Stimulated activated CD4-positive, alpha-beta T cell treated with anti-CD3 and anti-CD28 coated beads, TNF-alpha, amount 100 ng/mL, for 1 hour (primary cell): ENCODE measurements at regions not wholly inside any gene's neighbourhood (a gene's known extent, or its start where the extent isn't known, plus 50 kb on each side); places are given as distances from the start of the nearest gene placed in this dataset.
"Not testable (repeated sequence)": the region's sequence is repeated elsewhere in the genome, so short reads cannot be mapped to it uniquely, and the experiment has no call there.

Experiments used
- DNase-seq, 3 donors: peaks; one replicate each; pipeline ENCODE4 v3.0.0-alpha.2; 2020; ENCODE audit warnings: low read depth in 3 of 3, low spot score in 1 of 3

DNA sequence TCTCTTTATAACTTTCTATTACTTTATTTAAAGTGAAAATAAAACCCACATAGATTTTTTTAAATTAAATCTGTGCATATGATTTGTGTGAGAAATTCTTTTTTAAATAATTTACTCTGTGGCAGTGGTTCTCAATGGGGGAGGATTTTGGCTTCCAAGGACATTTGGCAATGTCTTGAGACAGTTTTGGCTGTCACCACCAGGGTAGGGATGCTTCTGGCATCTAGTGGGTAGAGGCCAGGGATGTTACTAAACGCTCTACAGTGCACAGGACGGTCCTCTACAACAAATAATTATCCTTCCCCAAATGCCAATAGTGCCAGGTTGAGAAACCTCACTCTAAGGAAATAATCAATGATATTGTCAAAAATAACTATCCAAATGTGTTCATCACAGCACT lies 177.9 kb upstream of the CCNG1 start:
- DNase-seq: no peak

GRCh38 chr5:163260471-163260870 lies 176.9 kb upstream of the CCNG1 start:
- no peak for DNase-seq

DNA sequence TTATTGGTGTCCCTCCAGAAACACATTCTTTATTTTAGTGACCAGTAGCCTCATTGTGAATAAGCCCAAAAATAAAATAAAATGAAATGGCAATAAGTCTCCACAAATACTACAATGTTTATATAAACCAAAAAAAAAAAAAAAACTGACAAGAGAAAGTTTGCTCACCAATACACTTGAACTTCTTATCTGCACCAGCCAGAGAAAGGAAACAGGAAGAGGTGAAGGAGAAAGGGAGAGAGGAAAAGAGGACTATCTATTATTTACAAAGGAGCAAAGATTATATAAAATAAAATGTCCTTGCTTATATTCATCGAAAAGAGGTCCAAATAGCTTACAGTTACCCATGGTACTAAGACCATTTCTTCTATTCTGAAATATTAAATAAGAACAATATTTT lies 176.4 kb upstream of the CCNG1 start:
- DNase-seq: no peak

DNA sequence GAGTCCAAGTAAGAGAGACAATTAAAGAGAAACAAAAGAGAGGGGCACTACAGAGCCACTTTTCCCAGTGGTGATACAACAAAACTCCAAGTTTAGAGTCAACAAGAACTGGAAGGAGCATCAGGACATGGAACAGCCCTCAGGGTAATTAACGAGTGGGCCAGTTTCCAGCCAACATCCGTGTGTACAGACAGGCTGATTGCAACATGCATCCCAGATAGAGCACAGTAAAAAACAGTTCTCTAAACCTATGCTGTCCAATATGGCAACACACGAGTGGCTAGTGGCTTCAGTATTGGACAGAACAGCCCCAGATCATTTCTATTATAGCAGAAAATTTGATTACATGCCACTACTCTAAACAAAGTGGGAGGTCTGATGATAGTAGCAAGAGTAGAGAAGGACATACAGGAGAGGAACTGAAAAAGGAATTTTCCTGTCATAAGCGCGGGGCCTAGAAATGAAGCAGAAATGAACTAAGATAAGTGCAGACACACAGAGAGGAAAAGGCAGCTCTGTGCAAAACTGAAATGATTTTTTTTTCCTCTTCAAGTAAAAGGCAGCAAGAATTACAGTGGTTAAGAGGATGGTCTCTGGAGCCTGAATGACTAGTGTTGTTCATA lies 175.6 kb upstream of the CCNG1 start:
- no peak for DNase-seq

- DNase-seq: not testable (repeated sequence)
These were observed 171.1 kb upstream of the CCNG1 start for GRCh38 chr5:163266249-163266648.

DNA sequence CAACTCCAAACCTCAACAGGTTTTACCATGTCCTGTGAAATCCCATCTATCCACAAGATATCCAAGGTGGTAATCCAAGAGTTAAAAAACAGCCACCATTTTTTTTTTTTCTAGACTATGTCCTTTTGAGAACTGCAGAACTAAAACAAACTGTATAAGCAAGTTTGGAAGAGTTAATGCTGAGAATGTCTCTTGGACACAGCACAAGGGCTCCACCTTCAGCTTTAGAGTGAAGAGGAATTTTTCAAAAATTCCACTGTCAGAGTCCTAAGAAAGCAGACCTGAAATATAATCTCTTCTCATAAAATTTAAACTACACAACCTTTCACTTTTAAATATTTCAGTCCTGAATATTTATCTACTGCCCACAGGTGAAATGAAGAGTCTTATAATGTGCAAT lies 167.8 kb upstream of the CCNG1 start:
- DNase-seq: no peak

DNA sequence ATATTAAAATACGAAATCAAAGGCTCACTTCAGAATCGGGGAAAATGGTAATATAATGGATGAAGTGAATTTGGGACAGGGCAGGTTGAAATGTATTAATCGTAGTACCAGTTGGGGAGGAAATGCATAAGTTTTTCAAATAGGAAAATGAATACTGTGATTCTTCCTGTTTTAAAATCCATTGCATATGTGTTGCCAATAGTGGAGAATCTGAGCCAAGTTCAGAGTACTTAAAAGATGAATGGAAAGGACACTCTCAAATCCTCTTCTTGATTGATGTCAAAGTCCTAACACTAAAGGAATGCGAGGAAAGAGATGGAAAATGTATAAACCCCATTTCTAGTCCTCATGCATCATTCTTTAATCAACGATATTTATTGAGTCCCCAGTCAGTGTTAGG lies 160.9 kb upstream of the CCNG1 start:
- no peak for DNase-seq

- DNase-seq: not testable (repeated sequence)
These were observed 156.5 kb upstream of the CCNG1 start for GRCh38 chr5:163280897-163281296.

- DNase-seq: no peak
These were observed 155.9 kb upstream of the CCNG1 start for GRCh38 chr5:163281512-163281911.

DNA sequence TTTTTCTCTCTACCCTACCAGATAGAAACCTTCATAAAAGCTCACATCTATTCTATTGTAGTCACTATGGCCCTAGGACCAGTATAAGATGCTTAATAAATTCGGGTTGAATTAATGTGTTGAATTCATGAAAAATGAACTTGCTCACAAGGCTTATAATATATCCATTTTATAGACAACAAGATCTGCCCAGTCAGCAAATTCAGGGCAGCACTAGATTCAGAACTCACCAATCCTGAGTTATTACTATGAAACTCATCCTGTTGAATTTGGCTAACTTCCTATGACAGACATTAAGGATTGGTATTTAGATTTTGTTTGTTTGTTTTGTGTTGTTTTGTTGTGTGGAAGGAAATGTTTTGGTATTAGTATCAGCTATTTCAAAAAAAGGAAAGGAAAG lies 143.6 kb upstream of the CCNG1 start:
- no peak for DNase-seq

GRCh38 chr5:163303718-163304117 lies 133.7 kb upstream of the CCNG1 start:
- no peak for DNase-seq

DNA sequence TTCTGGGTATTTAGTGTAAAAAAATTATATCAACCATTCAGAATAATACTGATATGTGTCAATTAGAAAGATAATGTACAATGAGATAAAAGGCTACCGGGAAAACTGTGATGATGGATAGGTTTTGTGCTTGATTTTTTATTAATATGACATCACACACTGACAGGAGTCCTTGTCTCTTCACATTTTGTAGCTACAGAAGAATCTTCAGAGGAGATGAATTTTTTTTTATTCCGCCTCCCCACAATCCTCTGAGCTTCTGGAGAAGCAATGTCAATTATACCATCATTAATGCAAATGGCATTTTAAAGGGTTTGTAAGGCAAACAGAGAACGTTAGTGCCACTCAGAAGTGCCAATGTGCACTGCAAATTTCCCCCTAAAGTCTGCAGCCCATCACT lies 131.7 kb upstream of the CCNG1 start:
- no peak for DNase-seq

GRCh38 chr5:163306421-163306820 lies 131.0 kb upstream of the CCNG1 start:
- DNase-seq: no peak

GRCh38 chr5:163309914-163310313 lies 127.5 kb upstream of the CCNG1 start:
- DNase-seq: no peak

DNA sequence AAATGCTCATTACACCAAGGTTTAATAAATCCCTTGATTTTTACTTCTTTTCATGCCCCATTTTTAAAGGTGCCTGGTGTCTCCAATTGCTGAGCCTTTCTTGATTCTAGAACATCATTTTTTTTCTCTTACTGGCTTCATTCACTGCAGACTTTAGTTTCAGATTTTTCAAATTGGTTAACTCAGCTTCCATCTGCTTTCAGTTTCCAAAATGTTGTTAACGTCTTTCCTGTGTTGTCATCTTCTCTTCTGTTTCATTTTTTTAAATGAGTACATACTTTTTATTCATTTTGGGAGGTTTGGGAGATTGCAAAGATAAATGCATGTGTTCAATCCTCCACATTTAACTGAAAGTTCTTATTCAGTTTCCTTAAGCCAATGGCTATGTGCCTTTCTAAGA lies 126.4 kb upstream of the CCNG1 start:
- no peak for DNase-seq

- DNase-seq: no peak
These were observed 124.8 kb upstream of the CCNG1 start for GRCh38 chr5:163312598-163312997.

DNA sequence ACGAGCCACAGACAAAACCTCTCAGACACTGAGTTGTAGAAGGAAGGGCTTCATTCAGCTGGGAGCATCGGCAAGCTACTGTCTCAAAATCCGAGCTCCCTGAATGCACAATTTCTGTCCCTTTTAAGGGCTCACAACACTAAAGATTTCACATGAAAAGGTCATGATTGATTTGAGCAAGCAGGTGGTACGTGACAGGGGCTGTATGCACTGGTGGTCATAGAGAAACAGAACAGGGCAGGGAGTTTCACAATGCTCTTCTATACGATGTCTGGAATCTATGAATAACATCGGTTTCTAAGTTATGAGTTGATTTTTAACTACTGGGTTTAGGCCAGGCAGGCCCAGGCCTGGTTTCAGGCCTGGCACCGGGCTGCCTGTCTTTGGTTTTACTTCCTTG lies 124.3 kb upstream of the CCNG1 start:
- DNase-seq: not testable (repeated sequence)

GRCh38 chr5:163316374-163316773 lies 121.0 kb upstream of the CCNG1 start:
- not testable (repeated sequence) for DNase-seq

DNA sequence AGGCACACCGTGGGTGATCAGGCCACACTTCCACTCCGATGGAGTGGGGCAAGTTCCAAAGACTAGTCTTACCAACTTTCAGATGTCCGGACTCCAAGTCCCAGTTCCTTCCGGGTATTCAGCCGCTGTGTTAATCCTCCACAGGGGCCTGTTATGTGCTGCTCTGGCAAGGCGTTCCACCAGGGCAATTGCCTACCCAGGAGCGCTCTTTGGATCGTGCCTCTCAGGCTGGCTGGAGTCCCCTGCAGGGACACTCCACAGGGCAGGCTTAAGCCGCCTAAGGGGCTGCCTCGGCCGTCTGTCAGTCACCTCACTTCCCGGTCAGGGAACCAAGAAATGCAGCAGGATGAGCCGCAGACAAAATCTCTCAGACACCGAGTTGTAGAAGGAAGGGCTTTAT lies 118.7 kb upstream of the CCNG1 start:
- no peak for DNase-seq

GRCh38 chr5:163321511-163321910 lies 115.9 kb upstream of the CCNG1 start:
- no peak for DNase-seq

DNA sequence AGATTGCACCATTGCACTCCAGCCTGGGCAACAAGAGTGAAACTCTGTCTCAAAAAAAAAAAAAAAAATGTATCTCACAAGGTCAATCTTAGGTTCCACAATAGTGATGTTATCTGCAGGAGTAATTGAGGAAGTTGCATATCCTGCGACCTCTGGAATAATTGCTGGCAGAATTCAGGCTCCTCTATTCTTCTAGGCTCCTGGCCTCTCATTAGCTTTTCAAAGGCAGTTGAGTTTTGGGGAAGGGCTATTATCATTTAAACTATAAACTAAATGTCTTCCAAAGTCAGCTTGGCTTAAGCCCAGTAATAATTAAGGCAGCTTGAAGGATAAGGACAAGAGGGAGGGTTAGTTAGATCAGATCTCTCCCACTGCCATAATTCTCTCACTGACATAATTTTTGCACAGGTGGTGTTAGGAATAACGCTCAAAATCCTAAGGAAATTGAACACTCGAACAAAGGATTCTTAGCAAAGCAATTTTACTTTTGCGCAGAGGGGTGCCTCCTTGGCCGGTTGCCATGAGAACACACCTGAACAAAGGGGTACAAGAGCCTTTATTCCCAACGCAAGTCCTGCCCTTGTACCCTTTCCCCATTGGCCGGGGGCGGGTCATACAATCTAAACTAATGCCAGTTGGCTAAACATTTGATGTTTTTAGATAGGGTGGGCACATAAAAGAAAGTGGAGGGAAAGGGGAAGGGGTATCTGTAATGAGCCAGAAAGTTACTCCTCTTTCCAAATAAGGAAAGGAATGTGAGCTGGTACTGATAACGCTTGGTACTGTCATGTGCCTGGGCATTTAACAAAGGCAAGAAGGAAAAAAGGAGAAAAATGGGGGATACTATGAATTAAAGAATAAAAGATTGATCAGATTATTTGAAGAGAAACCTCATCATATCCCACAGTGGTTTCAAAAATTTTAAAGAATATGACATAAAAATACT lies 106.4 kb upstream of the CCNG1 start:
- DNase-seq: no peak

- not testable (repeated sequence) for DNase-seq
These were observed 101.3 kb upstream of the CCNG1 start for GRCh38 chr5:163336074-163336473.

DNA sequence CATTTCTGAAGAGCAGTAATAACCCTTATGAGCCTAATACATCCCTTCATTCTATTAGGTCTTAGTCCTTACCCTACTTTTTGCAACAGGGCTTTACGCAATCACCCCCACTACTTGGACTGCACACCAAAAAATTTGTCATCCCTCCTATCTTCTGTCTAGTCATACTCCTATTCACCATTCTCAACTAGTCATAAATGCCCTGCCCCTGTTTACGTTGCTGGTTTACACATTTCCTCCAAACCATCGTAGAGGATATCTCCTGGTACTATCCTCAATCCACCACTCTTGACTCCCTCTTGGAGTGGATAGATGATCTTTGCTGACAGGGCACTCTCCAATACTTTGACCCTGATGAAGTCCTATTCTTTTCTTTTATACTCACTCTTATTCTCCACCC lies 98.2 kb upstream of the CCNG1 start:
- DNase-seq: no peak
